Smooth muscle cell (in vitro differentiated cells): ENCODE measurements at regions not wholly inside any gene's neighbourhood (a gene's known extent, or its start where the extent isn't known, plus 50 kb on each side); places are given as distances from the start of the nearest gene placed in this dataset.
"Not testable (repeated sequence)": the region's sequence is repeated elsewhere in the genome, so short reads cannot be mapped to it uniquely, and the experiment has no call there.

ENCODE experiments used
- DNase-seq: peaks from one replicate; lab custom pipeline; 2025; ENCODE audit not compliant: unreplicated experiment; lab: John Stamatoyannopoulos, UW
- H2AFZ ChIP-seq: fragments of 200-600 bp; sonication (generic); 2 replicates; pipeline ENCODE4 v1.6.0; 2016; ENCODE audit warnings: antibody characterized with exemption, low read depth, mild to moderate bottlenecking
- H3F3A ChIP-seq: fragments of 200-600 bp; sonication (generic); 2 replicates; pipeline ENCODE4 v1.6.0; 2017; ENCODE audit warnings: antibody characterized with exemption, low read depth
- H3K27ac ChIP-seq: fragments of 200-600 bp; sonication (generic); 2 replicates; pipeline ENCODE4 v1.5.1; 2016; ENCODE audit warnings: low read depth, mild to moderate bottlenecking
- H3K27me3 ChIP-seq: fragments of 200-600 bp; sonication (generic); 2 replicates; pipeline ENCODE4 v1.6.1; 2016; ENCODE audit warnings: low read depth, mild to moderate bottlenecking
- H3K36me3 ChIP-seq: fragments of 200-600 bp; sonication (generic); 2 replicates; pipeline ENCODE4 v1.5.1; 2016; ENCODE audit warnings: low read depth
- H3K4me1 ChIP-seq: fragments of 200-600 bp; sonication (generic); 2 replicates; pipeline ENCODE4 v1.5.1; 2016; ENCODE audit warnings: low read depth
- H3K4me2 ChIP-seq: fragments of 200-600 bp; sonication (generic); 2 replicates; pipeline ENCODE4 v1.6.0; 2016; ENCODE audit warnings: mild to moderate bottlenecking
- H3K4me3 ChIP-seq: fragments of 200-600 bp; sonication (generic); 2 replicates; pipeline ENCODE4 v1.5.1; 2016; ENCODE audit warnings: mild to moderate bottlenecking
- H3K79me2 ChIP-seq: fragments of 200-600 bp; sonication (generic); 2 replicates; pipeline ENCODE4 v1.6.0; 2016; ENCODE audit warnings: low read depth, mild to moderate bottlenecking
- H3K9ac ChIP-seq: fragments of 200-600 bp; sonication (generic); 2 replicates; pipeline ENCODE4 v1.6.0; 2016; ENCODE audit warnings: low read depth
- H3K9me3 ChIP-seq: fragments of 200-600 bp; sonication (generic); replicated peaks from 2 replicates; pipeline ENCODE4 v1.5.1; 2016; ENCODE audit warnings: low read depth
- H4K20me1 ChIP-seq: fragments of 200-600 bp; sonication (generic); 2 replicates; pipeline ENCODE4 v1.6.0; 2016; ENCODE audit warnings: low read depth
- WGBS: methylation state at CpG from one replicate; pipeline ENCODE4 v1.1.7; 2016; ENCODE audit warnings: low lambda C conversion rate; 5-methylcytosine and 5-hydroxymethylcytosine counted together

- H3K4me3 ChIP-seq, H3K9me3 ChIP-seq, H3K9ac ChIP-seq, H2AFZ ChIP-seq, H3K4me2 ChIP-seq, H3F3A ChIP-seq, H3K27me3 ChIP-seq, H3K79me2 ChIP-seq, H3K4me1 ChIP-seq, H3K27ac ChIP-seq, H3K36me3 ChIP-seq, DNase-seq, H4K20me1 ChIP-seq: not testable (repeated sequence)
- 97% methylated on average over 4 of the region's 15 CpGs for WGBS
These were observed 5483.6 kb upstream of the TPTE start for GRCh38 chr21:5037606-5038331.

GRCh38 chr21:5039926-5040325 lies 5481.5 kb upstream of the TPTE start:
- not testable (repeated sequence) for H4K20me1 ChIP-seq, H3K9ac ChIP-seq, H3K4me2 ChIP-seq, H3K4me1 ChIP-seq, H3K79me2 ChIP-seq, DNase-seq, H3F3A ChIP-seq, H3K36me3 ChIP-seq, H3K27me3 ChIP-seq, H2AFZ ChIP-seq, H3K27ac ChIP-seq, H3K4me3 ChIP-seq, H3K9me3 ChIP-seq
- WGBS: no CpG with 5 or more reads among the region's 5 CpGs

GRCh38 chr21:5042583-5042982 lies 5478.8 kb upstream of the TPTE start:
- not testable (repeated sequence) for H2AFZ ChIP-seq, DNase-seq, H3K9me3 ChIP-seq, H3K4me3 ChIP-seq, H3K9ac ChIP-seq, H3K4me1 ChIP-seq, H3K27ac ChIP-seq, H3F3A ChIP-seq, H3K79me2 ChIP-seq, H3K4me2 ChIP-seq, H3K27me3 ChIP-seq, H3K36me3 ChIP-seq, H4K20me1 ChIP-seq
- no CpG with 5 or more reads among the region's 17 CpGs for WGBS

- H3K9ac ChIP-seq, H3K4me3 ChIP-seq, DNase-seq, H3K36me3 ChIP-seq, H3K4me1 ChIP-seq, H3K27ac ChIP-seq, H2AFZ ChIP-seq, H3K27me3 ChIP-seq, H3K79me2 ChIP-seq, H3F3A ChIP-seq, H3K4me2 ChIP-seq, H3K9me3 ChIP-seq, H4K20me1 ChIP-seq: not testable (repeated sequence)
- WGBS: no CpG with 5 or more reads among the region's 7 CpGs
These were observed 5476.6 kb upstream of the TPTE start for GRCh38 chr21:5044812-5045211.

GRCh38 chr21:5051303-5052018 lies 5469.9 kb upstream of the TPTE start:
- not testable (repeated sequence) for H4K20me1 ChIP-seq, H3K36me3 ChIP-seq, H3F3A ChIP-seq, H3K79me2 ChIP-seq, H3K27ac ChIP-seq, H3K4me2 ChIP-seq, H3K9me3 ChIP-seq, H2AFZ ChIP-seq, H3K4me3 ChIP-seq, H3K9ac ChIP-seq, DNase-seq, H3K27me3 ChIP-seq, H3K4me1 ChIP-seq
- 95% methylated on average over 2 of the region's 5 CpGs for WGBS

- not testable (repeated sequence) for H3K4me2 ChIP-seq, H3K36me3 ChIP-seq, H3K4me3 ChIP-seq, H3K27ac ChIP-seq, H3K4me1 ChIP-seq, H2AFZ ChIP-seq, DNase-seq, H3K79me2 ChIP-seq, H3F3A ChIP-seq, H3K9me3 ChIP-seq, H3K9ac ChIP-seq, H3K27me3 ChIP-seq, H4K20me1 ChIP-seq
- WGBS: 0% methylated on average over 2 of the region's 13 CpGs
These were observed 5466.2 kb upstream of the TPTE start for GRCh38 chr21:5055027-5055754.

GRCh38 chr21:5055996-5056962 lies 5465.1 kb upstream of the TPTE start:
- not testable (repeated sequence) for H4K20me1 ChIP-seq, H3K9ac ChIP-seq, H3K79me2 ChIP-seq, H3K27ac ChIP-seq, H3K4me3 ChIP-seq, H3F3A ChIP-seq, H3K27me3 ChIP-seq, DNase-seq, H3K4me1 ChIP-seq, H3K4me2 ChIP-seq, H3K36me3 ChIP-seq, H3K9me3 ChIP-seq, H2AFZ ChIP-seq
- WGBS: no CpG with 5 or more reads among the region's 33 CpGs

- H3F3A ChIP-seq, H3K79me2 ChIP-seq, H3K9me3 ChIP-seq, H3K4me1 ChIP-seq, H4K20me1 ChIP-seq, H3K9ac ChIP-seq, H3K4me2 ChIP-seq, H3K27ac ChIP-seq, H3K27me3 ChIP-seq, DNase-seq, H3K4me3 ChIP-seq, H3K36me3 ChIP-seq, H2AFZ ChIP-seq: not testable (repeated sequence)
- no CpG with 5 or more reads among the region's 24 CpGs for WGBS
These were observed 5464.3 kb upstream of the TPTE start for GRCh38 chr21:5057077-5057476.
